K562 (cell line): ENCODE measurements at regions not wholly inside any gene's neighbourhood (a gene's known extent, or its start where the extent isn't known, plus 50 kb on each side); places are given as distances from the start of the nearest gene placed in this dataset.

Experiments
- BACH1 ChIP-seq: fragments of 200-800 bp; sonication (Bioruptor generic); IDR thresholded peaks from 2 replicates; pipeline ENCODE4 v1.6.1; 2016; ENCODE audit warnings: missing genetic modification characterization, missing compliant biosample characterization
- ETV6 ChIP-seq, 3 experiments: fragments of 150-350 bp in 1 of 3; sonication (generic) in 1 of 3; formaldehyde crosslinking in 1 of 3; IDR thresholded peaks; 2 replicates each; pipeline versions ENCODE4 v1.6.1 to v1.8.0; 2014 to 2022; ENCODE audit warnings: borderline replicate concordance in 2 of 3, low read depth in 2 of 3, antibody characterized with exemption in 1 of 3, low read length in 1 of 3, mild to moderate bottlenecking in 1 of 3, missing genetic modification reagents in 1 of 3
- LARP7 ChIP-seq: fragments of 450-650 bp; IDR thresholded peaks from 2 replicates; pipeline ENCODE4 v1.6.1; 2016
- PRPF4 ChIP-seq: fragments of 200-400 bp; formaldehyde crosslinking; IDR thresholded peaks from one replicate; pipeline ENCODE4 v1.6.1; 2017; ENCODE audit warnings: low read length, low read depth, mild to moderate bottlenecking; ENCODE audit not compliant: insufficient read depth, poor library complexity, severe bottlenecking
- SP2 ChIP-seq: IDR thresholded peaks from 2 replicates; pipeline ENCODE4 v1.6.1; 2011; ENCODE audit warnings: mild to moderate bottlenecking, low read depth, low read length, moderate library complexity; ENCODE audit not compliant: poor library complexity, severe bottlenecking; ENCODE audit errors: extremely low read depth
- U2AF2 ChIP-seq: fragments of 200-400 bp; formaldehyde crosslinking; optimal IDR thresholded peaks from 2 replicates; pipeline ENCODE3; 2017; ENCODE audit warnings: low read depth, mild to moderate bottlenecking, low read length
- ZNF41 ChIP-seq: fragments of 250-450 bp; sonication (Bioruptor Pico); conservative IDR thresholded peaks from 2 replicates; pipeline ENCODE4 v1.4.0; 2020; ENCODE audit warnings: mild to moderate bottlenecking
- ZNF507 ChIP-seq: conservative IDR thresholded peaks from 2 replicates; pipeline ENCODE4 v1.6.1; 2017; ENCODE audit warnings: missing genetic modification characterization, missing compliant biosample characterization
- TF ChIP-seq, protein P1 (sequence below): fragments of 250-450 bp; sonication (Bioruptor Pico); IDR thresholded peaks from 2 replicates; pipeline ENCODE4 v1.8.0; 2022; ENCODE audit warnings: moderate library complexity, mild to moderate bottlenecking, inconsistent platforms
- TF ChIP-seq, protein P2 (sequence below): fragments of 150-350 bp; conservative IDR thresholded peaks from 2 replicates; pipeline ENCODE4 v1.6.1; 2014; ENCODE audit warnings: low read length

DNA sequence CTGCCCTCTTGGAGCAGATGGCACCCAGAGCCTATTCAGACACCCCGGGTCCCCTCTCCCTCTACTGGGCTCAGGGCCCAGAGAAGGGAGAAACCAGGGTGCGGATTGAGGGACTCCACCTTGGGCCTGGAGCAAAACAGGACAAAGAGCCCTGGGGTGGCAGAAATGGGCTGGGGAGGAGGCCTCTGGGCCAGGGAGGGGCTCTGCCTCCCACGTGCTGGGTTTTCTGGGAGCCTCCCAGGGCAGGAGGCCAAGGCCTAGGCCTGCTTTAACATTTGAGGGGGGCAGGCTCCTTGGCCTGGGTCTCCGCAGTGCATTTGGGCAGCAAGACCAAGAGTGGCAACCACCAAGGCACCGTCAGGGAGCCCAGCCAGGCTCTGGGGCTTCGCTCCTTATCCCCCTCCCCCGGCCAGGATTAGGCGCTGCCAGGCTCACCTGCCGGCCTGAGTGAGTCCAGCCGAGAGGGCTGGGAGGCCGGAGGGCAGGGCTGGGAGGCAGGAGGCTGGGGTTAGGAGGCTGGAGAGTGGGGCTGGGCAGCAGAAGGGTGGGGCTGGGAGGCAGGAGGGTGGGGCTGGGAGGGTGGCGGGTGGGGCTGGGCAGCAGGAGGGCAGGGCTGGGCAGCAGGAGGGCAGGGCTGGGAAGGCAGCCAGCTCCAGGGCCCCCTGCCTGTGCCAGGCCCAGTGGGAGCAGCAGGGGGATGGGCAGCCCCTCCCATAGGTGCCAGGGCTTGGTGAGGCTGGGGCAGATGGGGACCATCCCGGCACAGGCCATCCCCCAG, 101.8 kb upstream of the EIF5 start (continued):
- TF ChIP-seq, protein P1, sequence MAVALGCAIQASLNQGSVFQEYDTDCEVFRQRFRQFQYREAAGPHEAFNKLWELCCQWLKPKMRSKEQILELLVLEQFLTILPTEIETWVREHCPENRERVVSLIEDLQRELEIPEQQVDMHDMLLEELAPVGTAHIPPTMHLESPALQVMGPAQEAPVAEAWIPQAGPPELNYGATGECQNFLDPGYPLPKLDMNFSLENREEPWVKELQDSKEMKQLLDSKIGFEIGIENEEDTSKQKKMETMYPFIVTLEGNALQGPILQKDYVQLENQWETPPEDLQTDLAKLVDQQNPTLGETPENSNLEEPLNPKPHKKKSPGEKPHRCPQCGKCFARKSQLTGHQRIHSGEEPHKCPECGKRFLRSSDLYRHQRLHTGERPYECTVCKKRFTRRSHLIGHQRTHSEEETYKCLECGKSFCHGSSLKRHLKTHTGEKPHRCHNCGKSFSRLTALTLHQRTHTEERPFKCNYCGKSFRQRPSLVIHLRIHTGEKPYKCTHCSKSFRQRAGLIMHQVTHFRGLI (CRISPR knock-in tag): no peak
- TF ChIP-seq U2AF2: no peak
- no peak for TF ChIP-seq SP2
- TF ChIP-seq ZNF41 (CRISPR knock-in tag): no peak
- TF ChIP-seq BACH1 (tag): no peak
- TF ChIP-seq LARP7: no peak
- no peak for TF ChIP-seq ZNF507 (tag)
- TF ChIP-seq ETV6 (IDR thresholded peaks at IDR 0.05; ENCODE audit: borderline replicate concordance in 1 of 2, low read depth in 2 of 2, low read length in 1 of 2): no peak
- no peak for TF ChIP-seq ETV6 (CRISPR knock-in tag; IDR thresholded peaks at IDR 0.05; ENCODE audit: borderline replicate concordance)
- no peak for TF ChIP-seq PRPF4
- TF ChIP-seq, protein P2, sequence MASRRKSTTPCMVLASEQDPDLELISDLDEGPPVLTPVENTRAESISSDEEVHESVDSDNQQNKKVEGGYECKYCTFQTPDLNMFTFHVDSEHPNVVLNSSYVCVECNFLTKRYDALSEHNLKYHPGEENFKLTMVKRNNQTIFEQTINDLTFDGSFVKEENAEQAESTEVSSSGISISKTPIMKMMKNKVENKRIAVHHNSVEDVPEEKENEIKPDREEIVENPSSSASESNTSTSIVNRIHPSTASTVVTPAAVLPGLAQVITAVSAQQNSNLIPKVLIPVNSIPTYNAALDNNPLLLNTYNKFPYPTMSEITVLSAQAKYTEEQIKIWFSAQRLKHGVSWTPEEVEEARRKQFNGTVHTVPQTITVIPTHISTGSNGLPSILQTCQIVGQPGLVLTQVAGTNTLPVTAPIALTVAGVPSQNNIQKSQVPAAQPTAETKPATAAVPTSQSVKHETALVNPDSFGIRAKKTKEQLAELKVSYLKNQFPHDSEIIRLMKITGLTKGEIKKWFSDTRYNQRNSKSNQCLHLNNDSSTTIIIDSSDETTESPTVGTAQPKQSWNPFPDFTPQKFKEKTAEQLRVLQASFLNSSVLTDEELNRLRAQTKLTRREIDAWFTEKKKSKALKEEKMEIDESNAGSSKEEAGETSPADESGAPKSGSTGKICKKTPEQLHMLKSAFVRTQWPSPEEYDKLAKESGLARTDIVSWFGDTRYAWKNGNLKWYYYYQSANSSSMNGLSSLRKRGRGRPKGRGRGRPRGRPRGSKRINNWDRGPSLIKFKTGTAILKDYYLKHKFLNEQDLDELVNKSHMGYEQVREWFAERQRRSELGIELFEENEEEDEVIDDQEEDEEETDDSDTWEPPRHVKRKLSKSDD: no peak
- TF ChIP-seq, all 486 proteins: peak for 0
